Tibial artery (tissue), 4 donors: ENCODE measurements at regions not wholly inside any gene's neighbourhood (a gene's known extent, or its start where the extent isn't known, plus 50 kb on each side); places are given as distances from the start of the nearest gene placed in this dataset.

ENCODE experiments used
- DNase-seq, 2 donors: peaks; one replicate each; pipeline ENCODE4 v3.0.0-alpha.2; 2019
- H3K27ac ChIP-seq, 2 donors: fragments of 200-600 bp; sonication (generic) in 1 of 2; 1 replicate in 1 of 2; 2 replicates in 1 of 2; pipeline ENCODE4 v1.5.1; 2018 to 2019; ENCODE audit warnings: mild to moderate bottlenecking in 1 of 2
- H3K27me3 ChIP-seq, 2 donors: fragments of 200-600 bp; sonication (generic) in 1 of 2; one replicate each; pipeline versions ENCODE4 v1.5.1 to v1.6.0; 2016 to 2019
- H3K36me3 ChIP-seq, 3 donors: fragments of 200-600 bp; sonication (generic) in 2 of 3; one replicate each; pipeline ENCODE4 v1.5.1; 2016 to 2019; ENCODE audit warnings: mild to moderate bottlenecking in 2 of 3
- H3K4me1 ChIP-seq, 4 donors: fragments of 200-600 bp; sonication (generic) in 2 of 4; 1 replicate in 3 of 4; 2 replicates in 1 of 4; pipeline ENCODE4 v1.5.1; 2016 to 2019
- H3K4me3 ChIP-seq, 2 donors: fragments of 200-600 bp; sonication (generic) in 1 of 2; 1 replicate in 1 of 2; 2 replicates in 1 of 2; pipeline ENCODE4 v1.5.1; 2018 to 2019; ENCODE audit warnings: mild to moderate bottlenecking in 2 of 2
- H3K9me3 ChIP-seq, 3 donors: fragments of 200-600 bp; sonication (generic) in 1 of 3; one replicate each; pipeline ENCODE4 v1.5.1; 2016 to 2019
- CTCF ChIP-seq, 2 experiments: fragments of 200-600 bp in 1 of 2; fragments of 450-650 bp in 1 of 2; IDR thresholded peaks; one replicate each; pipeline ENCODE4 v1.5.1; 2017 to 2019; ENCODE audit warnings: antibody characterized with exemption in 2 of 2, mild to moderate bottlenecking in 1 of 2, moderate library complexity in 1 of 2
- intact Hi-C: fragments of 100-400 bp; cut with DNase I; formaldehyde crosslinking; loops from one replicate; pipeline ENCODE4 v1.15.0; 2023; ENCODE audit warnings: low total_unique reads

GRCh38 chr4:27534488-27534887, 673.8 kb downstream of the STIM2 start:
- Histone ChIP-seq H3K27me3 (no peaks in the 10 kb centered on the region), H3K36me3 (no peaks in the 10 kb centered on the region), H3K4me1 (no peaks in the 10 kb centered on the region), H3K9me3 (no peaks in the 10 kb centered on the region), H3K27ac (no peak overlapping the region), H3K4me3 (no peak overlapping the region)
- DNase-seq, result no peak
- intact Hi-C loops, result no loop called here
- TF ChIP-seq CTCF (IDR thresholded peaks at IDR 0.05), result no peak

GRCh38 chr4:27568236-27568951, 707.8 kb downstream of the STIM2 start:
- Histone ChIP-seq H3K4me1 (no peaks in the 10 kb centered on the region), H3K36me3 (no peaks in the 10 kb centered on the region), H3K27ac (no peak overlapping the region), H3K27me3 (no peaks in the 10 kb centered on the region), H3K9me3 (no peaks in the 10 kb centered on the region), H3K4me3 (no peak overlapping the region)
- no peak for TF ChIP-seq CTCF (IDR thresholded peaks at IDR 0.05)
- intact Hi-C loops, result no loop called here
- no peak for DNase-seq

- H3K9me3 ChIP-seq, result no peaks in the 10 kb centered on the region
- no peak overlapping the region for H3K4me3 ChIP-seq
- no peaks in the 10 kb centered on the region for H3K36me3 ChIP-seq
- no peak overlapping the region for H3K27ac ChIP-seq
- DNase-seq, result no peak
- intact Hi-C loops, result no loop called here
- no peak for TF ChIP-seq CTCF (IDR thresholded peaks at IDR 0.05)
- H3K4me1 ChIP-seq, result no peaks in the 10 kb centered on the region
- H3K27me3 ChIP-seq, result no peaks in the 10 kb centered on the region
These were observed 708.3 kb downstream of the STIM2 start for GRCh38 chr4:27568952-27569319.

- Histone ChIP-seq H3K27ac (no peak overlapping the region), H3K36me3 (no peaks in the 10 kb centered on the region), H3K4me1 (no peaks in the 10 kb centered on the region), H3K9me3 (no peaks in the 10 kb centered on the region), H3K4me3 (no peak overlapping the region), H3K27me3 (no peaks in the 10 kb centered on the region)
- no peak for TF ChIP-seq CTCF (IDR thresholded peaks at IDR 0.05)
- intact Hi-C loops, result no loop called here
- no peak for DNase-seq
These were observed 714.1 kb downstream of the STIM2 start for GRCh38 chr4:27574743-27575142.

- no peak for TF ChIP-seq CTCF (IDR thresholded peaks at IDR 0.05)
- Histone ChIP-seq H3K27ac (no peak overlapping the region), H3K9me3 (no peaks in the 10 kb centered on the region), H3K36me3 (no peaks in the 10 kb centered on the region), H3K27me3 (no peaks in the 10 kb centered on the region), H3K4me1 (no peaks in the 10 kb centered on the region), H3K4me3 (no peak overlapping the region)
- intact Hi-C loops, result no loop called here
- no peak for DNase-seq
These were observed 717.3 kb downstream of the STIM2 start for GRCh38 chr4:27577951-27578350.

- H3K9me3 ChIP-seq, result no peaks in the 10 kb centered on the region
- intact Hi-C loops, result no loop called here
These were observed 732.1 kb downstream of the STIM2 start for GRCh38 chr4:27592738-27593137.

More at GRCh38 chr4:27592738-27593137, 732.1 kb downstream of the STIM2 start:
- Histone ChIP-seq H3K4me1 (no peaks in the 10 kb centered on the region), H3K36me3 (no peaks in the 10 kb centered on the region), H3K27ac (no peak overlapping the region), H3K4me3 (no peak overlapping the region), H3K27me3 (no peaks in the 10 kb centered on the region)
- no peak for DNase-seq
- no peak for TF ChIP-seq CTCF (IDR thresholded peaks at IDR 0.05)
